Fibroblast of skin of right biceps (primary cell): ENCODE measurements at regions not wholly inside any gene's neighbourhood (a gene's known extent, or its start where the extent isn't known, plus 50 kb on each side); places are given as distances from the start of the nearest gene placed in this dataset.
A peak's percentile ranks its signal among the peaks of the same experiment; 100 is the strongest.

Experiments used
- DNase-seq: peaks from one replicate; pipeline ENCODE4 v3.0.0-alpha.2; 2013

GRCh38 chr16:62258931-62259435, 222.7 kb upstream of the CDH8 start:
- DNase-seq: peak; percentile 20

- no peak for DNase-seq
These were observed 220.2 kb upstream of the CDH8 start for GRCh38 chr16:62256406-62256805.

GRCh38 chr16:62254847-62255246, 218.6 kb upstream of the CDH8 start:
- peak; percentile 61 for DNase-seq

- DNase-seq: no peak
These were observed 218.1 kb upstream of the CDH8 start for GRCh38 chr16:62254372-62254771.

- no peak for DNase-seq
These were observed 217.7 kb upstream of the CDH8 start for GRCh38 chr16:62253966-62254365.

GRCh38 chr16:62249069-62249468, 212.8 kb upstream of the CDH8 start:
- no peak for DNase-seq

GRCh38 chr16:62240722-62241121, 204.5 kb upstream of the CDH8 start:
- DNase-seq: no peak

- peak; percentile 58 for DNase-seq
These were observed 189.4 kb upstream of the CDH8 start for GRCh38 chr16:62225675-62226074.

GRCh38 chr16:62224646-62225209, 188.5 kb upstream of the CDH8 start:
- no peak for DNase-seq

GRCh38 chr16:62216837-62217236, 180.6 kb upstream of the CDH8 start:
- DNase-seq: no peak

GRCh38 chr16:62213763-62214162, 177.5 kb upstream of the CDH8 start:
- DNase-seq: no peak

GRCh38 chr16:62208934-62209333, 172.7 kb upstream of the CDH8 start:
- DNase-seq: no peak

GRCh38 chr16:62205459-62205858, 169.2 kb upstream of the CDH8 start:
- DNase-seq: no peak

- DNase-seq: no peak
These were observed 165.7 kb upstream of the CDH8 start for GRCh38 chr16:62201911-62202310.

- DNase-seq: no peak
These were observed 158.6 kb upstream of the CDH8 start for GRCh38 chr16:62194828-62195227.

- peak; percentile 39 for DNase-seq
These were observed 154.2 kb upstream of the CDH8 start for GRCh38 chr16:62190426-62190825.

GRCh38 chr16:62177351-62178203, 141.3 kb upstream of the CDH8 start:
- no peak for DNase-seq

GRCh38 chr16:62170642-62171041, 134.4 kb upstream of the CDH8 start:
- no peak for DNase-seq

GRCh38 chr16:62167551-62167950, 131.3 kb upstream of the CDH8 start:
- no peak for DNase-seq

GRCh38 chr16:62157544-62157943, 121.3 kb upstream of the CDH8 start:
- no peak for DNase-seq

- DNase-seq: no peak
These were observed 120.7 kb upstream of the CDH8 start for GRCh38 chr16:62156971-62157370.

GRCh38 chr16:62149631-62150030, 113.4 kb upstream of the CDH8 start:
- DNase-seq: peak; percentile 94

GRCh38 chr16:62137996-62138395, 101.8 kb upstream of the CDH8 start:
- no peak for DNase-seq

GRCh38 chr16:62135911-62136310, 99.7 kb upstream of the CDH8 start:
- peak; percentile 96 for DNase-seq
